CD14-positive monocyte (primary cell): ENCODE measurements at regions not wholly inside any gene's neighbourhood (a gene's known extent, or its start where the extent isn't known, plus 50 kb on each side); places are given as distances from the start of the nearest gene placed in this dataset.

Source experiments
- DNase-seq, 3 donors: peaks; one replicate each; pipeline ENCODE4 v3.0.0-alpha.2; 2011 to 2022
- H2AFZ ChIP-seq: 2 replicates; pipeline ENCODE4 v1.6.0; 2012; ENCODE audit warnings: mild to moderate bottlenecking, low read depth, low read length, inconsistent platforms; ENCODE audit not compliant: insufficient read depth, poor library complexity, severe bottlenecking
- H3K27ac ChIP-seq, 2 donors: 1 replicate in 1 of 2; 2 replicates in 1 of 2; pipeline ENCODE4 v1.5.1; 2012 to 2013; ENCODE audit warnings: low read length in 2 of 2, control low read depth in 1 of 2, inconsistent platforms in 1 of 2, low read depth in 1 of 2, mild to moderate bottlenecking in 1 of 2
- H3K27me3 ChIP-seq, 2 donors: one replicate each; pipeline versions ENCODE4 v1.6.0 to v1.6.1; 2011 to 2013; ENCODE audit warnings: low read length in 2 of 2; ENCODE audit not compliant: control insufficient read depth in 2 of 2, insufficient read depth in 2 of 2
- H3K36me3 ChIP-seq, 2 donors: replicated peaks in 1 of 2; 1 replicate in 1 of 2; 2 replicates in 1 of 2; pipeline versions ENCODE4 v1.5.1 to v1.6.1; 2012 to 2013; ENCODE audit warnings: low read length in 2 of 2, control low read depth in 1 of 2, inconsistent platforms in 1 of 2, mild to moderate bottlenecking in 1 of 2; ENCODE audit not compliant: insufficient read depth in 2 of 2, control insufficient read depth in 1 of 2
- H3K4me1 ChIP-seq, 2 donors: 1 replicate in 1 of 2; 2 replicates in 1 of 2; pipeline versions ENCODE4 v1.5.1 to v1.6.1; 2012 to 2013; ENCODE audit warnings: low read length in 2 of 2, control low read depth in 1 of 2, inconsistent platforms in 1 of 2, mild to moderate bottlenecking in 1 of 2, moderate library complexity in 1 of 2; ENCODE audit not compliant: insufficient read depth in 2 of 2, control insufficient read depth in 1 of 2
- H3K4me2 ChIP-seq: replicated peaks from 2 replicates; pipeline ENCODE3; 2012; ENCODE audit warnings: low read length, moderate library complexity, mild to moderate bottlenecking; ENCODE audit not compliant: poor library complexity, severe bottlenecking; ENCODE audit errors: extremely low read depth
- H3K4me3 ChIP-seq, 3 experiments: fragments of 200-600 bp in 1 of 3; sonication (generic) in 1 of 3; replicated peaks in 1 of 3; 1 replicate in 2 of 3; 2 replicates in 1 of 3; pipeline ENCODE4 v1.5.1; 2011 to 2013; ENCODE audit warnings: low read length in 3 of 3, mild to moderate bottlenecking in 3 of 3, control low read depth in 2 of 3, low read depth in 2 of 3, inconsistent platforms in 1 of 3, moderate library complexity in 1 of 3
- H3K79me2 ChIP-seq: 2 replicates; pipeline ENCODE4 v1.6.0; 2012; ENCODE audit warnings: mild to moderate bottlenecking, control low read depth, inconsistent platforms, low read length, moderate library complexity; ENCODE audit not compliant: insufficient read depth
- H3K9ac ChIP-seq: 2 replicates; pipeline ENCODE4 v1.6.0; 2017; ENCODE audit warnings: low read length, mild to moderate bottlenecking; ENCODE audit not compliant: insufficient read depth, poor library complexity, severe bottlenecking
- H3K9me3 ChIP-seq, 2 donors: replicated peaks in 1 of 2; 1 replicate in 1 of 2; 2 replicates in 1 of 2; pipeline versions ENCODE4 v1.5.1 to v1.6.1; 2012 to 2013; ENCODE audit warnings: low read length in 2 of 2, control low read depth in 1 of 2; ENCODE audit not compliant: control insufficient read depth in 1 of 2, insufficient read depth in 1 of 2
- H4K20me1 ChIP-seq: 2 replicates; pipeline ENCODE4 v1.6.0; 2012; ENCODE audit warnings: mild to moderate bottlenecking, low read length, control low read depth, moderate library complexity; ENCODE audit not compliant: insufficient read depth
- H3K27ac Mint-ChIP-seq, 7 donors: one replicate each; pipeline ENCODE4 v1.8.0; 2020; ENCODE audit warnings: mild to moderate bottlenecking in 7 of 7, mixed read lengths in 7 of 7, moderate library complexity in 6 of 7, inconsistent platforms in 2 of 7
- H3K27me3 Mint-ChIP-seq, 3 donors: one replicate each; pipeline ENCODE4 v1.8.0; 2021 to 2022; ENCODE audit warnings: low read depth in 3 of 3, mild to moderate bottlenecking in 3 of 3, mixed read lengths in 3 of 3, moderate library complexity in 3 of 3, inconsistent platforms in 1 of 3
- H3K36me3 Mint-ChIP-seq, 2 donors: one replicate each; pipeline ENCODE4 v1.8.0; 2020; ENCODE audit warnings: mixed read lengths in 2 of 2, inconsistent platforms in 1 of 2, mild to moderate bottlenecking in 1 of 2
- H3K4me1 Mint-ChIP-seq: one replicate; pipeline ENCODE4 v1.8.0; 2020; ENCODE audit warnings: mild to moderate bottlenecking, mixed read lengths
- H3K4me3 Mint-ChIP-seq, 2 donors: one replicate each; pipeline ENCODE4 v1.8.0; 2020; ENCODE audit warnings: mild to moderate bottlenecking in 2 of 2, mixed read lengths in 2 of 2, moderate library complexity in 1 of 2
- H3K9me3 Mint-ChIP-seq, 7 donors: one replicate each; pipeline ENCODE4 v1.8.0; 2020 to 2022; ENCODE audit warnings: mixed read lengths in 7 of 7, mild to moderate bottlenecking in 6 of 7, moderate library complexity in 6 of 7, inconsistent platforms in 2 of 7
- CTCF ChIP-seq: fragments of 200-600 bp; IDR thresholded peaks from one replicate; pipeline ENCODE4 v1.8.0; 2022; ENCODE audit warnings: antibody characterized with exemption, mild to moderate bottlenecking
- WGBS: methylation state at CpG from one replicate; pipeline ENCODE4 v1.1.5; 2013; ENCODE audit warnings: missing lambda C conversion rate; ENCODE audit not compliant: insufficient coverage; 5-methylcytosine and 5-hydroxymethylcytosine counted together
- intact Hi-C, 2 donors: fragments of 100-400 bp; cut with micrococcal nuclease; formaldehyde crosslinking; loops; one replicate each; pipeline versions ENCODE4 v1.15.0 to v1.15.1; 2023

DNA sequence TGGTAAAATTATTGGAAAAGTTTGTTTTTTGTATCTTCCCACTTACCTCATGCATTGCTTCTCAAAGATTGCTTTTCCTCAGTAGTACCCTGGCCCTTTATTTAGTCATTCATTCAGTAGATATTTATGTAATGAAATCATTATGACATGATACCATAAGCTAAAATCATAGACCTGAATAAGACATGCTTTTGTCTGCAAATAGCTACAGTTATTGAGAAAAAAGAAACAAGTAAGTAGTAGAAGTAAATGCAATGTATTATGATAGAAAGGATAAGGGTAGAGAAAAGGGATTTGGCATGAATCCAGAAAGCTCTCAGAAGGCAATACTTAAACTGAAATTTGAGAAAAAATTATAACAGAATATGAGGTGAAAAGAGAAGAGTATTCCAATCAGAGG is 352.5 kb downstream of the GPM6A start:
- Mint-ChIP-seq H3K4me3 (no peak overlapping the region), H3K27me3 (peaks cover 0 to 1% (median 0%) of the 10 kb centered on the region in 3 donors), H3K4me1 (no peaks in the 10 kb centered on the region), H3K36me3 (no peaks in the 10 kb centered on the region), H3K9me3 (peaks cover 0 to 12% (median 8%) of the 10 kb centered on the region in 7 donors), H3K27ac (no peak overlapping the region)
- no peak overlapping the region for H3K27ac ChIP-seq
- intact Hi-C loops = no loop called here
- no peak overlapping the region for H3K4me2 ChIP-seq
- DNase-seq = no peak
- no peaks in the 10 kb centered on the region for H3K36me3 ChIP-seq
- H2AFZ ChIP-seq = no peak overlapping the region
- H3K4me1 ChIP-seq = no peaks in the 10 kb centered on the region
- TF ChIP-seq CTCF = no peak
- H3K79me2 ChIP-seq = no peaks in the 10 kb centered on the region
- H3K9ac ChIP-seq = no peak overlapping the region
- H3K27me3 ChIP-seq = no peaks in the 10 kb centered on the region
- H3K9me3 ChIP-seq = peaks cover 7 to 11% of the 10 kb centered on the region in 2 donors
- H4K20me1 ChIP-seq = no peaks in the 10 kb centered on the region
- no peak overlapping the region for H3K4me3 ChIP-seq

DNA sequence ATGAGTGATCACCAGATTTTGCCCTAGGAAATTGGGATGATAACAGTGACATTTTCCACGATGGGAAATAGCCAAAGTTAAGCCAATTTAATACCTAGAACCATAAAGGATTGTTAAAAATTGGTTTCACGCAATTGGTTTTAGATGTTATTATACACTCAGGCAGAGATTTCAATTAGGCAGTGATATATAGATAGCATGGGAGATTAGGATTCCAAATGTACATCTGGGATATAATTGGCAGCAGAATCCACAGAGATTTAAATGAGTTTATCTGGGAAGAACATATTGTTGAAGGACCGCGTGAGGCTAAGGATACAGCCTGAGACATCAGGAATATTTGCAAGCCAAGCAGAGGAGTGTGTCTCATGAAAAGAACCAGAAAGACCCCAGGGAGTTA is 351.6 kb downstream of the GPM6A start:
- H3K4me1 ChIP-seq = no peaks in the 10 kb centered on the region
- H3K79me2 ChIP-seq = no peaks in the 10 kb centered on the region
- no peak overlapping the region for H3K4me2 ChIP-seq
- Mint-ChIP-seq H3K36me3 (no peaks in the 10 kb centered on the region), H3K4me1 (no peaks in the 10 kb centered on the region), H3K9me3 (peaks cover 3 to 12% (median 7%) of the 10 kb centered on the region in 7 donors), H3K4me3 (no peak overlapping the region), H3K27me3 (peaks cover 0 to 4% (median 0%) of the 10 kb centered on the region in 3 donors), H3K27ac (no peak overlapping the region)
- TF ChIP-seq CTCF = no peak
- no peak for DNase-seq
- no peaks in the 10 kb centered on the region for H3K36me3 ChIP-seq
- no peak overlapping the region for H3K9ac ChIP-seq
- 76% methylated on average over 3 of the region's 4 CpGs for WGBS
- H3K4me3 ChIP-seq = no peak overlapping the region
- no peak overlapping the region for H3K27ac ChIP-seq
- H2AFZ ChIP-seq = no peak overlapping the region
- H3K27me3 ChIP-seq = no peaks in the 10 kb centered on the region
- peaks cover under 1 to 5% of the 10 kb centered on the region in 2 donors for H3K9me3 ChIP-seq
- no peaks in the 10 kb centered on the region for H4K20me1 ChIP-seq
- intact Hi-C loops = no loop called here
